ENCODE measurements at regions not wholly inside any gene's neighbourhood (a gene's known extent, or its start where the extent isn't known, plus 50 kb on each side); places are given as distances from the start of the nearest gene placed in this dataset.
"Not testable (repeated sequence)": the region's sequence is repeated elsewhere in the genome, so short reads cannot be mapped to it uniquely, and the experiment has no call there.

- ATAC-seq; DNase-seq (ENCODE audit: low spot score): not testable (repeated sequence)
Observed at GRCh38 chr2:187610450-187610849, 56.2 kb upstream of the TFPI start.

- ATAC-seq: no peak
- DNase-seq (ENCODE audit: low spot score): no peak
Observed at GRCh38 chr2:187612857-187613256, 58.6 kb upstream of the TFPI start.

GRCh38 chr2:187614756-187615155 lies 60.5 kb upstream of the TFPI start:
- DNase-seq (ENCODE audit: low spot score): no peak

GRCh38 chr2:187615364-187615763 lies 61.1 kb upstream of the TFPI start:
- no peak for ATAC-seq
- no peak for DNase-seq (ENCODE audit: low spot score)

More at GRCh38 chr2:187614756-187615155, 60.5 kb upstream of the TFPI start:
- no peak for ATAC-seq

- ATAC-seq (no peak), DNase-seq (ENCODE audit: low spot score) (no peak)
Observed at GRCh38 chr2:187615902-187616301, 61.7 kb upstream of the TFPI start.

- ATAC-seq (no peak), DNase-seq (ENCODE audit: low spot score) (no peak)
Observed at GRCh38 chr2:187617120-187617519, 62.9 kb upstream of the TFPI start.

- no peak for DNase-seq (ENCODE audit: low spot score)
- no peak for ATAC-seq
Observed at GRCh38 chr2:187617905-187618304, 63.7 kb upstream of the TFPI start.

GRCh38 chr2:187618813-187619212 lies 64.6 kb upstream of the TFPI start:
- no peak for DNase-seq (ENCODE audit: low spot score)
- ATAC-seq: no peak

- ATAC-seq (no peak), DNase-seq (ENCODE audit: low spot score) (no peak)
Observed at GRCh38 chr2:187627153-187627552, 72.9 kb upstream of the TFPI start.

GRCh38 chr2:187636731-187637391 lies 82.6 kb upstream of the TFPI start:
- not testable (repeated sequence) for DNase-seq (ENCODE audit: low spot score); ATAC-seq

GRCh38 chr2:187637392-187637740 lies 83.1 kb upstream of the TFPI start:
- ATAC-seq; DNase-seq (ENCODE audit: low spot score): not testable (repeated sequence)

GRCh38 chr2:187637771-187638170 lies 83.5 kb upstream of the TFPI start:
- DNase-seq (ENCODE audit: low spot score); ATAC-seq: not testable (repeated sequence)

- ATAC-seq: no peak
Observed at GRCh38 chr2:187638840-187639239, 84.6 kb upstream of the TFPI start.

GRCh38 chr2:187640926-187641510 lies 86.8 kb upstream of the TFPI start:
- DNase-seq (ENCODE audit: low spot score) (no peak), ATAC-seq (no peak)

More at GRCh38 chr2:187638840-187639239, 84.6 kb upstream of the TFPI start:
- no peak for DNase-seq (ENCODE audit: low spot score)

GRCh38 chr2:187642498-187642897 lies 88.3 kb upstream of the TFPI start:
- no peak for DNase-seq (ENCODE audit: low spot score)
- no peak for ATAC-seq

- DNase-seq (ENCODE audit: low spot score) (no peak), ATAC-seq (no peak)
Observed at GRCh38 chr2:187644486-187644885, 90.3 kb upstream of the TFPI start.

GRCh38 chr2:187644981-187645380 lies 90.7 kb upstream of the TFPI start:
- DNase-seq (ENCODE audit: low spot score): no peak
- no peak for ATAC-seq

GRCh38 chr2:187646556-187646955 lies 92.3 kb upstream of the TFPI start:
- DNase-seq (ENCODE audit: low spot score) (no peak), ATAC-seq (no peak)

- ATAC-seq: no peak
- no peak for DNase-seq (ENCODE audit: low spot score)
Observed at GRCh38 chr2:187654535-187654934, 100.3 kb upstream of the TFPI start.

GRCh38 chr2:187655001-187655400 lies 100.8 kb upstream of the TFPI start:
- no peak for ATAC-seq
- no peak for DNase-seq (ENCODE audit: low spot score)

GRCh38 chr2:187656123-187656522 lies 101.9 kb upstream of the TFPI start:
- ATAC-seq: no peak

GRCh38 chr2:187658952-187659525 lies 104.8 kb upstream of the TFPI start:
- ATAC-seq: peak; percentile 38
- DNase-seq (ENCODE audit: low spot score): no peak

More at GRCh38 chr2:187656123-187656522, 101.9 kb upstream of the TFPI start:
- DNase-seq (ENCODE audit: low spot score): no peak
